ENCODE measurements at regions not wholly inside any gene's neighbourhood (a gene's known extent, or its start where the extent isn't known, plus 50 kb on each side); places are given as distances from the start of the nearest gene placed in this dataset.

GRCh38 chrY:8128578-8128977, 1208.7 kb upstream of the TSPY4 start:
- TF ChIP-seq POLR2A (IDR thresholded peaks at IDR 0.05) (no peak), CTCF (IDR thresholded peaks at IDR 0.05) (no peak), POLR2AphosphoS5 (IDR thresholded peaks at IDR 0.05) (no peak)

All from transverse colon (tissue), 4 donors.